Natural killer cell (primary cell): ENCODE measurements at regions not wholly inside any gene's neighbourhood (a gene's known extent, or its start where the extent isn't known, plus 50 kb on each side); places are given as distances from the start of the nearest gene placed in this dataset.
"Not testable (repeated sequence)": the region's sequence is repeated elsewhere in the genome, so short reads cannot be mapped to it uniquely, and the experiment has no call there.

Experiments used
- ATAC-seq, 3 donors: fragments of 150-1000 bp in 2 of 3; fragments of 200-7000 bp in 1 of 3; cut with Tn5 transposase; 1 replicate in 1 of 3; 2 replicates in 2 of 3; pipeline ENCODE4 v1.10.0; 2021; ENCODE audit warnings: mild to moderate bottlenecking in 2 of 3, moderate library complexity in 2 of 3
- DNase-seq, 2 donors: peaks; one replicate each; pipeline versions ENCODE4 v3.0.0 to v3.0.0-alpha.2; 2013 to 2021; ENCODE audit warnings: mixed read lengths in 1 of 2
- H3K27ac ChIP-seq: one replicate; pipeline ENCODE4 v1.5.1; 2013; ENCODE audit warnings: mild to moderate bottlenecking, low read length
- H3K27me3 ChIP-seq: one replicate; pipeline ENCODE4 v1.6.1; 2013; ENCODE audit warnings: low read length; ENCODE audit not compliant: control insufficient read depth, insufficient read depth
- H3K36me3 ChIP-seq: one replicate; pipeline ENCODE4 v1.6.1; 2013; ENCODE audit warnings: low read length; ENCODE audit not compliant: control insufficient read depth, insufficient read depth
- H3K4me1 ChIP-seq: one replicate; pipeline ENCODE4 v1.6.1; 2013; ENCODE audit warnings: low read length; ENCODE audit not compliant: control insufficient read depth, insufficient read depth
- H3K4me3 ChIP-seq: one replicate; pipeline ENCODE4 v1.5.1; 2013; ENCODE audit warnings: low read length
- H3K9me3 ChIP-seq: one replicate; pipeline ENCODE4 v1.6.1; 2013; ENCODE audit warnings: low read length; ENCODE audit not compliant: control insufficient read depth, insufficient read depth
- H3K27ac Mint-ChIP-seq, 2 donors: one replicate each; pipeline ENCODE4 v1.8.0; 2022; ENCODE audit warnings: mild to moderate bottlenecking in 2 of 2, mixed read lengths in 2 of 2, moderate library complexity in 1 of 2
- H3K27me3 Mint-ChIP-seq, 2 donors: one replicate each; pipeline ENCODE4 v1.8.0; 2022; ENCODE audit warnings: low read depth in 2 of 2, mixed read lengths in 2 of 2
- H3K36me3 Mint-ChIP-seq: one replicate; pipeline ENCODE4 v1.8.0; 2022; ENCODE audit warnings: mixed read lengths
- H3K4me1 Mint-ChIP-seq, 2 donors: one replicate each; pipeline ENCODE4 v1.8.0; 2022; ENCODE audit warnings: mixed read lengths in 2 of 2
- H3K4me3 Mint-ChIP-seq: one replicate; pipeline ENCODE4 v1.8.0; 2022; ENCODE audit warnings: mild to moderate bottlenecking, moderate library complexity, mixed read lengths
- H3K9me3 Mint-ChIP-seq, 2 donors: one replicate each; pipeline ENCODE4 v1.8.0; 2022; ENCODE audit warnings: mixed read lengths in 2 of 2
- CTCF ChIP-seq: fragments of 200-600 bp; IDR thresholded peaks from one replicate; pipeline ENCODE4 v1.8.0; 2022; ENCODE audit warnings: antibody characterized with exemption
- WGBS: methylation state at CpG from one replicate; pipeline ENCODE4 v1.1.7; 2013; ENCODE audit warnings: missing lambda C conversion rate; ENCODE audit not compliant: insufficient coverage; 5-methylcytosine and 5-hydroxymethylcytosine counted together
- intact Hi-C: fragments of 100-400 bp; cut with micrococcal nuclease; formaldehyde crosslinking; loops from one replicate; pipeline ENCODE4 v1.14.2; 2022

GRCh38 chr2:192700934-192701333 is 506.2 kb upstream of the TMEFF2 start:
- no CpG with 5 or more reads among the region's 2 CpGs for WGBS
- Histone ChIP-seq H3K27ac (no peak overlapping the region), H3K4me1 (no peaks in the 10 kb centered on the region), H3K27me3 (no peaks in the 10 kb centered on the region), H3K9me3 (no peaks in the 10 kb centered on the region), H3K4me3 (no peak overlapping the region), H3K36me3 (no peaks in the 10 kb centered on the region)
- no peak for TF ChIP-seq CTCF
- Mint-ChIP-seq H3K27me3 (no peaks in the 10 kb centered on the region), H3K27ac (no peak overlapping the region), H3K9me3 (peaks cover 3 to 7% of the 10 kb centered on the region in 2 donors), H3K36me3 (no peaks in the 10 kb centered on the region), H3K4me1 (no peaks in the 10 kb centered on the region), H3K4me3 (no peak overlapping the region)
- no peak for DNase-seq
- intact Hi-C loops = loop anchor here (10.0 kb wide), 1 partner anchor 1514 kb away; no protein-coding TSS in a partner anchor
- no peak for ATAC-seq

- Mint-ChIP-seq H3K27ac (no peak overlapping the region), H3K4me3 (no peak overlapping the region), H3K4me1 (no peaks in the 10 kb centered on the region), H3K9me3 (peaks cover 6 to 10% of the 10 kb centered on the region in 2 donors), H3K27me3 (no peaks in the 10 kb centered on the region), H3K36me3 (no peaks in the 10 kb centered on the region)
- Histone ChIP-seq H3K4me1 (no peaks in the 10 kb centered on the region), H3K36me3 (no peaks in the 10 kb centered on the region), H3K27me3 (no peaks in the 10 kb centered on the region), H3K27ac (no peak overlapping the region), H3K9me3 (peaks cover 2% of the 10 kb centered on the region), H3K4me3 (no peak overlapping the region)
- ATAC-seq = no peak
- intact Hi-C loops = no loop called here
- no peak for DNase-seq
- WGBS = 86% methylated on average over 4 of the region's 5 CpGs
- no peak for TF ChIP-seq CTCF
These were observed 503.1 kb upstream of the TMEFF2 start for GRCh38 chr2:192697880-192698279.

- no peaks in the 10 kb centered on the region for H3K36me3 Mint-ChIP-seq
- no peak for DNase-seq
- intact Hi-C loops = no loop called here
- Histone ChIP-seq H3K27ac (no peak overlapping the region), H3K36me3 (no peaks in the 10 kb centered on the region), H3K9me3 (peaks cover 2% of the 10 kb centered on the region), H3K27me3 (no peaks in the 10 kb centered on the region), H3K4me3 (no peak overlapping the region), H3K4me1 (no peaks in the 10 kb centered on the region)
- H3K9me3 Mint-ChIP-seq = peaks cover 6 to 8% of the 10 kb centered on the region in 2 donors
- H3K27me3 Mint-ChIP-seq = no peaks in the 10 kb centered on the region
- H3K4me1 Mint-ChIP-seq = no peaks in the 10 kb centered on the region
- ATAC-seq = no peak
- no peak for TF ChIP-seq CTCF
- no peak overlapping the region for H3K27ac Mint-ChIP-seq
- no peak overlapping the region for H3K4me3 Mint-ChIP-seq
- 80% methylated on average over 2 of the region's 3 CpGs for whole genome bisulfite sequencing
These were observed 502.1 kb upstream of the TMEFF2 start for GRCh38 chr2:192696857-192697256.

GRCh38 chr2:192687015-192687414 is 492.3 kb upstream of the TMEFF2 start:
- peaks cover 4 to 9% of the 10 kb centered on the region in 2 donors for H3K9me3 Mint-ChIP-seq
- H3K36me3 Mint-ChIP-seq = no peaks in the 10 kb centered on the region
- Histone ChIP-seq H3K36me3 (no peaks in the 10 kb centered on the region), H3K27me3 (no peaks in the 10 kb centered on the region), H3K9me3 (no peaks in the 10 kb centered on the region), H3K4me3 (no peak overlapping the region), H3K4me1 (no peaks in the 10 kb centered on the region), H3K27ac (no peak overlapping the region)
- no peak overlapping the region for H3K27ac Mint-ChIP-seq
- DNase-seq (no peak), ATAC-seq (no peak)
- H3K4me3 Mint-ChIP-seq = no peak overlapping the region
- no peaks in the 10 kb centered on the region for H3K27me3 Mint-ChIP-seq
- no peaks in the 10 kb centered on the region for H3K4me1 Mint-ChIP-seq
- TF ChIP-seq CTCF = no peak
- 76% methylated on average over 2 of the region's 3 CpGs for WGBS
- intact Hi-C loops = no loop called here

- peaks cover 6 to 16% of the 10 kb centered on the region in 2 donors for H3K9me3 Mint-ChIP-seq
- H3K4me1 Mint-ChIP-seq, H3K9me3 ChIP-seq, DNase-seq, ATAC-seq, intact Hi-C loops, H3K4me3 Mint-ChIP-seq, H3K27ac Mint-ChIP-seq, H3K27ac ChIP-seq, H3K4me1 ChIP-seq, H3K4me3 ChIP-seq, H3K36me3 Mint-ChIP-seq, H3K36me3 ChIP-seq, H3K27me3 ChIP-seq, H3K27me3 Mint-ChIP-seq: not testable (repeated sequence)
- WGBS = 97% methylated on average over 23 of the region's 27 CpGs
These were observed 487.8 kb upstream of the TMEFF2 start for GRCh38 chr2:192682511-192682910.
